ENCODE measurements at regions not wholly inside any gene's neighbourhood (a gene's known extent, or its start where the extent isn't known, plus 50 kb on each side); places are given as distances from the start of the nearest gene placed in this dataset.

GRCh38 chr5:124292322-124292855, 454.1 kb downstream of the ZNF608 start:
- Histone ChIP-seq H2AK5ac (ENCODE audit: insufficient read length, low read length) (no peak overlapping the region), H3K27ac (ENCODE audit: insufficient read length, low read depth, low read length) (no peak overlapping the region), H3K79me1 (ENCODE audit: insufficient read depth, low read depth, low read length, poor library complexity, severe bottlenecking) (no peaks in the 10 kb centered on the region), H3T11ph (ENCODE audit: low read length) (no peak overlapping the region), H3K23me2 (ENCODE audit: insufficient read length, low read depth, low read length, poor library complexity, severe bottlenecking) (no peaks in the 10 kb centered on the region), H2BK5ac (ENCODE audit: insufficient read length, low read length) (no peak overlapping the region), H3K14ac (ENCODE audit: insufficient read depth, low read length) (no peak overlapping the region), H4K20me1 (ENCODE audit: control insufficient read depth, insufficient read depth, insufficient read length) (no peaks in the 10 kb centered on the region), H3K23ac (ENCODE audit: insufficient read length, low read depth, low read length) (no peak overlapping the region), H3K56ac (ENCODE audit: insufficient read length, low read depth, low read length) (no peak overlapping the region), H2BK15ac (ENCODE audit: low read depth, low read length) (no peak overlapping the region), H3K9me3 (ENCODE audit: control insufficient read depth, low read depth, low read length) (no peaks in the 10 kb centered on the region), H4K5ac (ENCODE audit: insufficient read length, low read depth, low read length) (no peak overlapping the region), H3K4ac (ENCODE audit: low read depth, low read length) (no peak overlapping the region), H3K9ac (ENCODE audit: extremely low read depth, insufficient read length, low read length) (no peak overlapping the region), H2AFZ (ENCODE audit: low read length) (no peak overlapping the region), H3K27me3 (ENCODE audit: insufficient read depth, low read length) (no peaks in the 10 kb centered on the region), H3K79me2 (ENCODE audit: insufficient read depth, low read length) (no peaks in the 10 kb centered on the region), H3K18ac (ENCODE audit: insufficient read length, low read depth, low read length) (no peak overlapping the region), H3K4me1 (ENCODE audit: insufficient read depth, low read length) (no peaks in the 10 kb centered on the region; the same call in 1 of the 2 replicates), H4K91ac (ENCODE audit: insufficient read length, low read depth, low read length) (no peak overlapping the region), H2BK120ac (ENCODE audit: low read depth, low read length, poor library complexity, severe bottlenecking) (no peak overlapping the region), H3K4me2 (ENCODE audit: insufficient read depth, insufficient read length, low read length) (no peak overlapping the region), H2BK12ac (ENCODE audit: insufficient read length, low read depth, low read length) (no peak overlapping the region), H2BK20ac (ENCODE audit: low read depth, low read length, poor library complexity, severe bottlenecking) (no peak overlapping the region), H4K8ac (replicated peaks; ENCODE audit: insufficient read length, low read depth, low read length) (no peak overlapping the region)
- WGBS (ENCODE audit: extremely low coverage, insufficient read length, low lambda C conversion rate), result no CpG with 5 or more reads among the region's 7 CpGs
- peaks cover 0 to 8% (median 8%) of the 10 kb centered on the region in 3 experiments; a peak in 4 of 7 replicates for H3K36me3 Mint-ChIP-seq (ENCODE audit: insufficient read depth in 1 of 3, low read depth in 3 of 3)
- TF ChIP-seq CTCF (conservative IDR thresholded peaks at IDR 0.05), result no peak
- H3K27ac Mint-ChIP-seq, result no peak overlapping the region
- H3K9me3 Mint-ChIP-seq, result peaks cover 0 to 14% of the 10 kb centered on the region in 2 experiments; a peak in 3 of 5 replicates
- no peak for DNase-seq
- peaks cover 21 to 25% of the 10 kb centered on the region in 2 experiments for H3K4me1 Mint-ChIP-seq
- no peak overlapping the region for H3K4me3 Mint-ChIP-seq
- H3K27me3 Mint-ChIP-seq (ENCODE audit: low read depth), result no peaks in the 10 kb centered on the region
